ENCODE measurements at regions not wholly inside any gene's neighbourhood (a gene's known extent, or its start where the extent isn't known, plus 50 kb on each side); places are given as distances from the start of the nearest gene placed in this dataset.

DNA sequence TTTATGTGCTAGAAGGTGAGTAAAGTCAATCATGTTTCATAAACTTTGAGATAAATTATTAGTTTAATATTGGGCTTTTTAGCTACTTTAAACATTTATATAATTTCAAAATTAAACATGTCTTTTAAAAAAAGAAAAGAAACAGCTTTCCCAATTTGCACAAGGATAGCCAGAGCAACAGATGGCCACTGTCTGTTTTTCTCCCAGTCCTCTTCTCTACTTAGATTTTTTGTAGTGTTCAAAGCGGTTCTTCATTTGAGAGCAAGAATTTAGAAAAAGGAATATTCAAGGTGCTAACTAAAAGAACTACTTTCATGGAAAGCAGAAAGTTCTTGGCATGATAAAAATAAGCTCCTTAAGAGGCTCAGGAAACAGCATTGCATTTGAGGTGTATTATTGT lies 128.3 kb upstream of the MIR17HG start:
- no peak for TF ChIP-seq POLR2A (IDR thresholded peaks at IDR 0.05)
- TF ChIP-seq CTCF (IDR thresholded peaks at IDR 0.05), result no peak

Data from thyroid gland (tissue), 4 donors.